Neural cell (in vitro differentiated cells): ENCODE measurements at regions not wholly inside any gene's neighbourhood (a gene's known extent, or its start where the extent isn't known, plus 50 kb on each side); places are given as distances from the start of the nearest gene placed in this dataset.

ENCODE experiments used
- H2AFZ ChIP-seq: fragments of 200-600, 300-800 bp; sonication (generic), shearing (Covaris generic); 2 replicates; pipeline ENCODE4 v1.6.0; 2014; ENCODE audit warnings: low read depth, mild to moderate bottlenecking, antibody characterized with exemption, low read length, moderate library complexity
- H3F3A ChIP-seq: fragments of 200-600 bp; shearing (Covaris generic); 2 replicates; pipeline ENCODE4 v1.6.1; 2016; ENCODE audit warnings: mild to moderate bottlenecking, moderate library complexity, mixed read lengths, antibody characterized with exemption, low read length; ENCODE audit not compliant: insufficient read depth, poor library complexity, severe bottlenecking
- H3K27ac ChIP-seq: fragments of 200-600, 300-800 bp; sonication (generic), shearing (Covaris generic); 2 replicates; pipeline ENCODE4 v1.5.1; 2014; ENCODE audit warnings: mild to moderate bottlenecking, low read length, moderate library complexity
- H3K27me3 ChIP-seq: fragments of 300-800, 200-600 bp; sonication (generic), shearing (Covaris generic); 2 replicates; pipeline ENCODE4 v1.6.0; 2014; ENCODE audit warnings: mild to moderate bottlenecking, low read depth, low read length, moderate library complexity; ENCODE audit not compliant: insufficient read depth
- H3K36me3 ChIP-seq: fragments of 300-800, 200-600 bp; sonication (generic), shearing (Covaris generic); 2 replicates; pipeline ENCODE4 v1.5.1; 2014; ENCODE audit warnings: mild to moderate bottlenecking, antibody characterized with exemption, low read length, moderate library complexity; ENCODE audit not compliant: insufficient read depth
- H3K4me2 ChIP-seq: fragments of 300-800, 200-600 bp; sonication (generic), shearing (Covaris generic); 2 replicates; pipeline ENCODE4 v1.6.0; 2014; ENCODE audit warnings: mild to moderate bottlenecking, low read length
- H3K4me3 ChIP-seq: fragments of 300-800, 200-600 bp; sonication (generic), shearing (Covaris generic); 2 replicates; pipeline ENCODE4 v1.5.1; 2014; ENCODE audit warnings: mild to moderate bottlenecking, low read length, moderate library complexity
- H3K79me2 ChIP-seq: fragments of 200-600 bp; shearing (Covaris generic); replicated peaks from 2 replicates; pipeline ENCODE4 v1.6.0; 2014; ENCODE audit warnings: mild to moderate bottlenecking, low read length, moderate library complexity; ENCODE audit not compliant: insufficient read depth
- H3K9ac ChIP-seq: fragments of 300-800, 200-600 bp; sonication (generic), shearing (Covaris generic); 2 replicates; pipeline ENCODE4 v1.6.1; 2016; ENCODE audit warnings: mild to moderate bottlenecking, low read length, mixed read lengths
- H3K9me2 ChIP-seq: fragments of 200-600 bp; shearing (Covaris generic); 2 replicates; pipeline ENCODE4 v1.6.1; 2016; ENCODE audit warnings: mild to moderate bottlenecking, low read length, mixed read lengths; ENCODE audit not compliant: insufficient read depth
- H3K9me3 ChIP-seq: fragments of 200-600, 300-800 bp; sonication (generic), shearing (Covaris generic); 2 replicates; pipeline ENCODE4 v1.6.1; 2016; ENCODE audit warnings: mild to moderate bottlenecking, mixed run types, low read length, moderate library complexity, mixed read lengths
- H4K20me1 ChIP-seq: fragments of 200-600 bp; shearing (Covaris generic); 2 replicates; pipeline ENCODE4 v1.6.1; 2016; ENCODE audit warnings: mild to moderate bottlenecking, mixed run types; ENCODE audit not compliant: insufficient read depth
- EP300 ChIP-seq: fragments of 450-650 bp; conservative IDR thresholded peaks from 2 replicates; pipeline ENCODE4 v1.6.1; 2014; ENCODE audit warnings: antibody characterized with exemption, mild to moderate bottlenecking, moderate library complexity; ENCODE audit not compliant: poor library complexity, severe bottlenecking
- EZH2 ChIP-seq: fragments of 200-600, 300-800 bp; shearing (Covaris generic), sonication (generic); IDR thresholded peaks from 2 replicates; pipeline ENCODE4 v1.6.1; 2014; ENCODE audit warnings: antibody characterized with exemption, low read length, borderline replicate concordance, mild to moderate bottlenecking; ENCODE audit not compliant: insufficient read depth, poor library complexity, severe bottlenecking
- MXI1 ChIP-seq: fragments of 450-650 bp; conservative IDR thresholded peaks from 2 replicates; pipeline ENCODE4 v1.6.1; 2014; ENCODE audit warnings: antibody characterized with exemption, mild to moderate bottlenecking; ENCODE audit not compliant: poor library complexity, severe bottlenecking
- POLR2AphosphoS5 ChIP-seq: IDR thresholded peaks from 2 replicates; pipeline ENCODE4 v1.6.1; 2012
- RAD21 ChIP-seq: fragments of 450-650 bp; conservative IDR thresholded peaks from 2 replicates; pipeline ENCODE4 v1.6.1; 2014; ENCODE audit warnings: antibody characterized with exemption, mild to moderate bottlenecking, moderate library complexity
- SMC3 ChIP-seq: fragments of 450-650 bp; conservative IDR thresholded peaks from 2 replicates; pipeline ENCODE4 v1.6.1; 2014; ENCODE audit warnings: antibody characterized with exemption, mild to moderate bottlenecking, moderate library complexity; ENCODE audit not compliant: poor library complexity
- TAF1 ChIP-seq: IDR thresholded peaks from 2 replicates; pipeline ENCODE4 v1.6.1; 2012; ENCODE audit warnings: low read depth
- TF ChIP-seq, protein P1 (sequence below): fragments of 450-650 bp; IDR thresholded peaks from 2 replicates; pipeline ENCODE4 v1.5.1; 2014; ENCODE audit warnings: antibody characterized with exemption, mild to moderate bottlenecking, moderate library complexity; ENCODE audit not compliant: poor library complexity, severe bottlenecking
- TF ChIP-seq, protein P2 (sequence below): IDR thresholded peaks from 2 replicates; pipeline ENCODE4 v1.6.1; 2012; ENCODE audit warnings: borderline replicate concordance

DNA sequence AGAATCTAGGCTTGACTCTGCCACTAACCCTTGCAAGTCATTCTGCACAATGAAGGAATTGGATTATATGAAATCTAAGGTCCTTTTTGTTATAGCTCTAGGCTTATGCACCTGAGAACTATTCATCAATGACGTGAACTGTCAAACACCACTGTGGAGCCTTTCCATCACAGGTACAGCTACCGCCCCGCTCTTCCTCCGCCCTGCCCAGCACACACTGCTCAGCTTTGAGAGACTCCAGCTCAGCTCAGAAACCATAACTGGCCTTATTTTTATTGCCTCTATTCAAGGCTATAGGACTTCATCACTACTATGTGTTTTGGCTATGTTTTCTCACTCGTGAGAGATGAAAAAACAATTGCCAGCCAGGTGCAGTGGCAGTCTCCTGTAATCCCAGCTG, 88.2 kb upstream of the RPL34 start:
- H3K27ac ChIP-seq, result no peak overlapping the region
- H3K4me2 ChIP-seq, result no peak overlapping the region
- TF ChIP-seq MXI1, result no peak
- TF ChIP-seq, protein P1, sequence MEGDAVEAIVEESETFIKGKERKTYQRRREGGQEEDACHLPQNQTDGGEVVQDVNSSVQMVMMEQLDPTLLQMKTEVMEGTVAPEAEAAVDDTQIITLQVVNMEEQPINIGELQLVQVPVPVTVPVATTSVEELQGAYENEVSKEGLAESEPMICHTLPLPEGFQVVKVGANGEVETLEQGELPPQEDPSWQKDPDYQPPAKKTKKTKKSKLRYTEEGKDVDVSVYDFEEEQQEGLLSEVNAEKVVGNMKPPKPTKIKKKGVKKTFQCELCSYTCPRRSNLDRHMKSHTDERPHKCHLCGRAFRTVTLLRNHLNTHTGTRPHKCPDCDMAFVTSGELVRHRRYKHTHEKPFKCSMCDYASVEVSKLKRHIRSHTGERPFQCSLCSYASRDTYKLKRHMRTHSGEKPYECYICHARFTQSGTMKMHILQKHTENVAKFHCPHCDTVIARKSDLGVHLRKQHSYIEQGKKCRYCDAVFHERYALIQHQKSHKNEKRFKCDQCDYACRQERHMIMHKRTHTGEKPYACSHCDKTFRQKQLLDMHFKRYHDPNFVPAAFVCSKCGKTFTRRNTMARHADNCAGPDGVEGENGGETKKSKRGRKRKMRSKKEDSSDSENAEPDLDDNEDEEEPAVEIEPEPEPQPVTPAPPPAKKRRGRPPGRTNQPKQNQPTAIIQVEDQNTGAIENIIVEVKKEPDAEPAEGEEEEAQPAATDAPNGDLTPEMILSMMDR, result no peak
- TF ChIP-seq EP300, result no peak
- TF ChIP-seq TAF1, result no peak
- no peak for TF ChIP-seq SMC3
- TF ChIP-seq, protein P2, sequence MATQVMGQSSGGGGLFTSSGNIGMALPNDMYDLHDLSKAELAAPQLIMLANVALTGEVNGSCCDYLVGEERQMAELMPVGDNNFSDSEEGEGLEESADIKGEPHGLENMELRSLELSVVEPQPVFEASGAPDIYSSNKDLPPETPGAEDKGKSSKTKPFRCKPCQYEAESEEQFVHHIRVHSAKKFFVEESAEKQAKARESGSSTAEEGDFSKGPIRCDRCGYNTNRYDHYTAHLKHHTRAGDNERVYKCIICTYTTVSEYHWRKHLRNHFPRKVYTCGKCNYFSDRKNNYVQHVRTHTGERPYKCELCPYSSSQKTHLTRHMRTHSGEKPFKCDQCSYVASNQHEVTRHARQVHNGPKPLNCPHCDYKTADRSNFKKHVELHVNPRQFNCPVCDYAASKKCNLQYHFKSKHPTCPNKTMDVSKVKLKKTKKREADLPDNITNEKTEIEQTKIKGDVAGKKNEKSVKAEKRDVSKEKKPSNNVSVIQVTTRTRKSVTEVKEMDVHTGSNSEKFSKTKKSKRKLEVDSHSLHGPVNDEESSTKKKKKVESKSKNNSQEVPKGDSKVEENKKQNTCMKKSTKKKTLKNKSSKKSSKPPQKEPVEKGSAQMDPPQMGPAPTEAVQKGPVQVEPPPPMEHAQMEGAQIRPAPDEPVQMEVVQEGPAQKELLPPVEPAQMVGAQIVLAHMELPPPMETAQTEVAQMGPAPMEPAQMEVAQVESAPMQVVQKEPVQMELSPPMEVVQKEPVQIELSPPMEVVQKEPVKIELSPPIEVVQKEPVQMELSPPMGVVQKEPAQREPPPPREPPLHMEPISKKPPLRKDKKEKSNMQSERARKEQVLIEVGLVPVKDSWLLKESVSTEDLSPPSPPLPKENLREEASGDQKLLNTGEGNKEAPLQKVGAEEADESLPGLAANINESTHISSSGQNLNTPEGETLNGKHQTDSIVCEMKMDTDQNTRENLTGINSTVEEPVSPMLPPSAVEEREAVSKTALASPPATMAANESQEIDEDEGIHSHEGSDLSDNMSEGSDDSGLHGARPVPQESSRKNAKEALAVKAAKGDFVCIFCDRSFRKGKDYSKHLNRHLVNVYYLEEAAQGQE, result no peak
- no peaks in the 10 kb centered on the region for H3K9me3 ChIP-seq
- H4K20me1 ChIP-seq, result no peaks in the 10 kb centered on the region
- H3K9ac ChIP-seq, result no peak overlapping the region
- H2AFZ ChIP-seq, result no peak overlapping the region
- H3F3A ChIP-seq, result no peaks in the 10 kb centered on the region
- H3K4me3 ChIP-seq, result no peak overlapping the region
- H3K27me3 ChIP-seq, result no peaks in the 10 kb centered on the region
- H3K79me2 ChIP-seq, result no peaks in the 10 kb centered on the region
- H3K9me2 ChIP-seq, result no peaks in the 10 kb centered on the region
- H3K36me3 ChIP-seq, result no peaks in the 10 kb centered on the region

DNA sequence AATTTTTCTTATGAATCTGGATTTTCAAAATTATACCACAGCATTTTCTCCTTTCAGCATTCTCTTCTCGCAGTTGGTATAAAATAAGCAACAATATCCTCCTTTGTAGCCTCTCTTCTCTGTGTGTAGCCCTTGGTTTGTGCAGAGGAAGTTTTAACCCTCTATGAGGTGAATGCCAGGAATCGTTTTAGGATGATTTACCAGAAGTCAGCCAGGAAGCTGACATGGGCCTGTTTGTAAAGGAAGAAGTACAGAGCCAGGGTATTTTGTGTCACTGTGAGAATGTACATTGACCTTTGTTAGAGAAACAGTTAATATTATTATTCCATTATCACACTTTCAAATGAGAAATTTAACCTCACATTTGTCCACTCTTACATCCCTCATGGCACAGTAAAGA, 88.9 kb upstream of the RPL34 start:
- Histone ChIP-seq H3K27ac (no peak overlapping the region), H3F3A (no peaks in the 10 kb centered on the region), H3K4me2 (no peak overlapping the region), H3K9me3 (no peaks in the 10 kb centered on the region), H3K27me3 (no peaks in the 10 kb centered on the region), H3K36me3 (no peaks in the 10 kb centered on the region), H4K20me1 (no peaks in the 10 kb centered on the region), H3K79me2 (no peaks in the 10 kb centered on the region), H2AFZ (no peak overlapping the region), H3K9ac (no peak overlapping the region), H3K4me3 (no peak overlapping the region), H3K9me2 (no peaks in the 10 kb centered on the region)
- no peak for TF ChIP-seq MXI1
- no peak for TF ChIP-seq TAF1
- TF ChIP-seq EP300, result no peak
- TF ChIP-seq, protein P2, result no peak
- TF ChIP-seq RAD21, result no peak
- TF ChIP-seq, protein P1, result no peak
- TF ChIP-seq POLR2AphosphoS5, result no peak
- TF ChIP-seq SMC3, result no peak
- no peak for TF ChIP-seq EZH2
